SK-N-SH treated with all-trans-retinoic acid at 6 μM for 48 hours (cell line): ENCODE measurements at regions not wholly inside any gene's neighbourhood (a gene's known extent, or its start where the extent isn't known, plus 50 kb on each side); places are given as distances from the start of the nearest gene placed in this dataset.
A peak's percentile ranks its signal among the peaks of the same experiment; 100 is the strongest.

Source experiments
- ATAC-seq: fragments of 200-7000 bp; cut with Tn5 transposase; 3 replicates; pipeline ENCODE4 v1.9.1; 2020; ENCODE audit warnings: mild to moderate bottlenecking, moderate library complexity
- ARNTL ChIP-seq: fragments of 450-650 bp; formaldehyde crosslinking; IDR thresholded peaks from 2 replicates; pipeline ENCODE4 v1.5.0; 2020; ENCODE audit warnings: low read depth, mild to moderate bottlenecking, moderate library complexity, borderline replicate concordance
- BACH2 ChIP-seq: fragments of 250-450 bp; sonication (Bioruptor Pico); IDR thresholded peaks from 2 replicates; pipeline ENCODE4 v1.9.0; 2021; ENCODE audit warnings: mild to moderate bottlenecking, borderline replicate concordance
- ESRRG ChIP-seq: fragments of 250-450 bp; sonication (Bioruptor Pico); IDR thresholded peaks from 2 replicates; pipeline ENCODE4 v1.6.1; 2021; ENCODE audit warnings: mild to moderate bottlenecking
- ISL1 ChIP-seq: fragments of 250-450 bp; sonication (Bioruptor Pico); IDR thresholded peaks from 2 replicates; pipeline ENCODE4 v2.1.2; 2022; ENCODE audit warnings: mild to moderate bottlenecking, moderate library complexity
- OSR1 ChIP-seq: fragments of 250-450 bp; sonication (Bioruptor Pico); IDR thresholded peaks from 2 replicates; pipeline ENCODE4 v1.8.0; 2022; ENCODE audit warnings: moderate library complexity, mild to moderate bottlenecking, inconsistent platforms
- PPARA ChIP-seq: fragments of 250-450 bp; sonication (Bioruptor Pico); IDR thresholded peaks from 2 replicates; pipeline ENCODE4 v1.5.0; 2020; ENCODE audit warnings: mild to moderate bottlenecking, borderline replicate concordance
- RARB ChIP-seq: fragments of 250-450 bp; sonication (Bioruptor Pico); IDR thresholded peaks from 2 replicates; pipeline ENCODE4 v1.8.0; 2021; ENCODE audit warnings: mild to moderate bottlenecking, moderate library complexity
- SNAI2 ChIP-seq: fragments of 250-450 bp; sonication (Bioruptor Pico); IDR thresholded peaks from 2 replicates; pipeline ENCODE4 v1.5.0; 2020; ENCODE audit warnings: mild to moderate bottlenecking, moderate library complexity
- TCF4 ChIP-seq: fragments of 250-450 bp; sonication (Bioruptor Pico); IDR thresholded peaks from 2 replicates; pipeline ENCODE4 v1.8.0; 2021; ENCODE audit warnings: mild to moderate bottlenecking, moderate library complexity, borderline replicate concordance
- TOX ChIP-seq: fragments of 250-450 bp; sonication (Bioruptor Pico); IDR thresholded peaks from 2 replicates; pipeline ENCODE4 v1.8.0; 2021; ENCODE audit warnings: mild to moderate bottlenecking, moderate library complexity, borderline replicate concordance
- ZC3H10 ChIP-seq: fragments of 250-450 bp; sonication (Bioruptor Pico); IDR thresholded peaks from 2 replicates; pipeline ENCODE4 v1.5.1; 2021; ENCODE audit warnings: mild to moderate bottlenecking, moderate library complexity
- ZFP3 ChIP-seq: fragments of 250-450 bp; sonication (Bioruptor Pico); IDR thresholded peaks from 2 replicates; pipeline ENCODE4 v1.5.0; 2020; ENCODE audit warnings: mild to moderate bottlenecking, moderate library complexity
- ZFP30 ChIP-seq: fragments of 450-650 bp; formaldehyde crosslinking; IDR thresholded peaks from 2 replicates; pipeline ENCODE4 v1.5.0; 2022; ENCODE audit warnings: mild to moderate bottlenecking, moderate library complexity
- ZNF565 ChIP-seq: fragments of 450-650 bp; formaldehyde crosslinking; conservative IDR thresholded peaks from 2 replicates; pipeline ENCODE4 v1.5.0; 2020; ENCODE audit warnings: low read depth, mild to moderate bottlenecking, moderate library complexity
- ZNF70 ChIP-seq: fragments of 450-650 bp; formaldehyde crosslinking; IDR thresholded peaks from 2 replicates; pipeline ENCODE4 v1.5.0; 2020; ENCODE audit warnings: mild to moderate bottlenecking, moderate library complexity
- ZNF8 ChIP-seq: fragments of 450-650 bp; formaldehyde crosslinking; IDR thresholded peaks from 2 replicates; pipeline ENCODE4 v1.5.0; 2020; ENCODE audit warnings: mild to moderate bottlenecking, moderate library complexity
- TF ChIP-seq, protein P1 (sequence below): fragments of 250-450 bp; sonication (Bioruptor Pico); IDR thresholded peaks from 2 replicates; pipeline ENCODE4 v1.8.0; 2020; ENCODE audit warnings: mild to moderate bottlenecking, moderate library complexity, borderline replicate concordance
- TF ChIP-seq, protein P2 (sequence below): fragments of 250-450 bp; sonication (Bioruptor Pico); IDR thresholded peaks from 2 replicates; pipeline ENCODE4 v1.5.1; 2021; ENCODE audit warnings: mild to moderate bottlenecking, moderate library complexity
- TF ChIP-seq, protein P3 (sequence below): fragments of 250-450 bp; sonication (Bioruptor Pico); IDR thresholded peaks from 2 replicates; pipeline ENCODE4 v1.5.0; 2020; ENCODE audit warnings: mild to moderate bottlenecking, moderate library complexity
- TF ChIP-seq, protein P4 (sequence below): fragments of 250-450 bp; sonication (Bioruptor Pico); IDR thresholded peaks from 2 replicates; pipeline ENCODE4 v1.8.0; 2021; ENCODE audit warnings: low read depth, mild to moderate bottlenecking, moderate library complexity, borderline replicate concordance

DNA sequence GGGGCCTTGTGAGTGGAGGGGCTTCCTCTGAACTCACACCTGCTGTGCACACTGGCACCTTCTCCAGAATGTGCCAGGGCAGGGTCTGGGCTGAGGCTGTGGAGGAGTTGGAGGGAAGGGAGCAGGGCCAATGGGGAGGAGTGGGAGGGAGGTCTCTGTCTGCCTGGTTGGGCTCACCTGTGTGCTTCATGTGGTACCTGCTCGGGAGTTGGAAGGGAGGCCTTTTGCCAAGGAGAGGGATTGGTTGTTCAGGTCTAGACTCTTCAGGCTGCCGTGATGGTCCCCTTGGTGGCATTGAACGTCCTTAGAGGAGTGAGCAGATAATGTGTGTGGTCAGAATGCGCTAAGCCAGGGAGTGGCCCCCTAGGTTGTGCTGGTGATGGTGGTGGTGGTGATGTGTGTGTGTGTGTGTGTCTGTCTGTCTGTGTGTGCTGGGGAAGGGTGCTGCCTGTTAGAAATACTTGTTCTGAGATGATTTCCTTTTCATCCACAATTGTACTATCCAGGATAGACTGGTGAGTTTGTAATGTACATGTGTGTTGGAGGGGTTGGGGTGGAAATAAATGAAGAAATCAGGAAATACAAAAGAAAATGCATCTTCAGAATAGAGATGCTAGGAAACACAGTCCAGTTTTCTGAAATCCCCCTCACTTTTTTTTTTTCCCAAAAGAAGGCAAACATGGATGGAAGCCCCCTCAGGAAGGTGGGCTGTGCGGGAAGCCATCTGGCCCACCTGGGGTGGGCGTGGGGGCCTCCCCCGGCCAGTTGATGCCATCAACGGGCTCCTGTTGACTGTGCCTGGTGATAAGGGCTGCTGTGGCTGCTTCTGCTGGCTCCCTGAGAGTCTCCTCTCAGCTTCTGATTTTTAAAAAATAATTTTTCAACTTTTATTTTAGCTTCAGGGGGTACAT lies 140.5 kb upstream of the ZNF536 start (continued):
- TF ChIP-seq PPARA (CRISPR knock-in tag) (no peak), RARB (no peak), ZFP30 (CRISPR knock-in tag) (no peak), ESRRG (CRISPR knock-in tag) (no peak), OSR1 (no peak), ARNTL (CRISPR knock-in tag) (no peak), TCF4 (CRISPR knock-in tag) (no peak), ZFP3 (CRISPR knock-in tag) (no peak)
- TF ChIP-seq, protein P1, sequence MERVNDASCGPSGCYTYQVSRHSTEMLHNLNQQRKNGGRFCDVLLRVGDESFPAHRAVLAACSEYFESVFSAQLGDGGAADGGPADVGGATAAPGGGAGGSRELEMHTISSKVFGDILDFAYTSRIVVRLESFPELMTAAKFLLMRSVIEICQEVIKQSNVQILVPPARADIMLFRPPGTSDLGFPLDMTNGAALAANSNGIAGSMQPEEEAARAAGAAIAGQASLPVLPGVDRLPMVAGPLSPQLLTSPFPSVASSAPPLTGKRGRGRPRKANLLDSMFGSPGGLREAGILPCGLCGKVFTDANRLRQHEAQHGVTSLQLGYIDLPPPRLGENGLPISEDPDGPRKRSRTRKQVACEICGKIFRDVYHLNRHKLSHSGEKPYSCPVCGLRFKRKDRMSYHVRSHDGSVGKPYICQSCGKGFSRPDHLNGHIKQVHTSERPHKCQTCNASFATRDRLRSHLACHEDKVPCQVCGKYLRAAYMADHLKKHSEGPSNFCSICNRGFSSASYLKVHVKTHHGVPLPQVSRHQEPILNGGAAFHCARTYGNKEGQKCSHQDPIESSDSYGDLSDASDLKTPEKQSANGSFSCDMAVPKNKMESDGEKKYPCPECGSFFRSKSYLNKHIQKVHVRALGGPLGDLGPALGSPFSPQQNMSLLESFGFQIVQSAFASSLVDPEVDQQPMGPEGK (CRISPR knock-in tag): no peak
- TF ChIP-seq, protein P2, sequence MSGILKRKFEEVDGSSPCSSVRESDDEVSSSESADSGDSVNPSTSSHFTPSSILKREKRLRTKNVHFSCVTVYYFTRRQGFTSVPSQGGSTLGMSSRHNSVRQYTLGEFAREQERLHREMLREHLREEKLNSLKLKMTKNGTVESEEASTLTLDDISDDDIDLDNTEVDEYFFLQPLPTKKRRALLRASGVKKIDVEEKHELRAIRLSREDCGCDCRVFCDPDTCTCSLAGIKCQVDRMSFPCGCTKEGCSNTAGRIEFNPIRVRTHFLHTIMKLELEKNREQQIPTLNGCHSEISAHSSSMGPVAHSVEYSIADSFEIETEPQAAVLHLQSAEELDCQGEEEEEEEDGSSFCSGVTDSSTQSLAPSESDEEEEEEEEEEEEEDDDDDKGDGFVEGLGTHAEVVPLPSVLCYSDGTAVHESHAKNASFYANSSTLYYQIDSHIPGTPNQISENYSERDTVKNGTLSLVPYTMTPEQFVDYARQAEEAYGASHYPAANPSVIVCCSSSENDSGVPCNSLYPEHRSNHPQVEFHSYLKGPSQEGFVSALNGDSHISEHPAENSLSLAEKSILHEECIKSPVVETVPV: no peak

DNA sequence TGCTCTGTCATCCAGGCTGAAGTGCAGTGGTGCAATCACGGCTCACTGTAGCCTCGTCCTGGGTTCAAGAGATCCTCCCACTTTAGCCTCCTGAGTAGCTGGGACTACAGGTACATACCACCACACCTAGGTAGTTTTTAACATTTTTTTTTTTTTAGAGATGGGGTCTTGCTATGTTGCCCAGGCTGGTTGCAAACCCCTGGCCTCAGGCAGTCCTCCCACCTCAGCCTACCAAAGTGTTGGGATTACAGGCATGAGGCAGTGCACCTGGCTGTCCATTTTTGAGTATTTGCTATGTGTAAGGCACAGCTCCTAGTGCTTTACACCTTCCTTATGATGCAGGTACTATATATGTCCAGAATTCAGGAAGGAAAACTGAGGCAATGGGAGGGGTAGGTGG lies 138.8 kb upstream of the ZNF536 start:
- no peak for ATAC-seq
- TF ChIP-seq BACH2 (CRISPR knock-in tag) (no peak), RARB (no peak)

DNA sequence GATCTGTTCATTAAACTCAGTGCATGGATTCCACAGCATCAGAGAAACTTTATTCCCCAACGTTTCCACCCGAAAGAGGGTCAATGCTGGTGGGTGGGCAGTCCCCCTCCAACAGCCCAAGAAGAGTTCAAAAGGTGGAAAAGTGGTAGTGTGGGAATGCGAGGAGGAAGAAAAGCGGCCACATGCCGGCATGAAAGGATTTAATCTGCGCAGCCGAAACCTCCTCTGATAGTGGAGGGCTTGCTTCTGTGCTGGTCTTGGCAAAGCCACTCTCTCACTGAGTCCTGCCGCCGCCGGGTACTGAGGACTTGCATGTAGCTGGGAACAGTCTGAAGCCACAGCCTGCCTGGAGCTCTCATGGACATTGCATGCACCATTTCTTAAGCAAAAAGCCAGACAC lies 136.2 kb upstream of the ZNF536 start:
- TF ChIP-seq RARB (no peak), BACH2 (CRISPR knock-in tag) (no peak), ZNF565 (no peak), ISL1 (CRISPR knock-in tag) (no peak), TCF4 (CRISPR knock-in tag) (no peak), ZC3H10 (CRISPR knock-in tag) (no peak)
- TF ChIP-seq, protein P3, sequence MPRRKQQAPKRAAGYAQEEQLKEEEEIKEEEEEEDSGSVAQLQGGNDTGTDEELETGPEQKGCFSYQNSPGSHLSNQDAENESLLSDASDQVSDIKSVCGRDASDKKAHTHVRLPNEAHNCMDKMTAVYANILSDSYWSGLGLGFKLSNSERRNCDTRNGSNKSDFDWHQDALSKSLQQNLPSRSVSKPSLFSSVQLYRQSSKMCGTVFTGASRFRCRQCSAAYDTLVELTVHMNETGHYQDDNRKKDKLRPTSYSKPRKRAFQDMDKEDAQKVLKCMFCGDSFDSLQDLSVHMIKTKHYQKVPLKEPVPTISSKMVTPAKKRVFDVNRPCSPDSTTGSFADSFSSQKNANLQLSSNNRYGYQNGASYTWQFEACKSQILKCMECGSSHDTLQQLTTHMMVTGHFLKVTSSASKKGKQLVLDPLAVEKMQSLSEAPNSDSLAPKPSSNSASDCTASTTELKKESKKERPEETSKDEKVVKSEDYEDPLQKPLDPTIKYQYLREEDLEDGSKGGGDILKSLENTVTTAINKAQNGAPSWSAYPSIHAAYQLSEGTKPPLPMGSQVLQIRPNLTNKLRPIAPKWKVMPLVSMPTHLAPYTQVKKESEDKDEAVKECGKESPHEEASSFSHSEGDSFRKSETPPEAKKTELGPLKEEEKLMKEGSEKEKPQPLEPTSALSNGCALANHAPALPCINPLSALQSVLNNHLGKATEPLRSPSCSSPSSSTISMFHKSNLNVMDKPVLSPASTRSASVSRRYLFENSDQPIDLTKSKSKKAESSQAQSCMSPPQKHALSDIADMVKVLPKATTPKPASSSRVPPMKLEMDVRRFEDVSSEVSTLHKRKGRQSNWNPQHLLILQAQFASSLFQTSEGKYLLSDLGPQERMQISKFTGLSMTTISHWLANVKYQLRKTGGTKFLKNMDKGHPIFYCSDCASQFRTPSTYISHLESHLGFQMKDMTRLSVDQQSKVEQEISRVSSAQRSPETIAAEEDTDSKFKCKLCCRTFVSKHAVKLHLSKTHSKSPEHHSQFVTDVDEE (CRISPR knock-in tag): no peak
- TF ChIP-seq, protein P4, sequence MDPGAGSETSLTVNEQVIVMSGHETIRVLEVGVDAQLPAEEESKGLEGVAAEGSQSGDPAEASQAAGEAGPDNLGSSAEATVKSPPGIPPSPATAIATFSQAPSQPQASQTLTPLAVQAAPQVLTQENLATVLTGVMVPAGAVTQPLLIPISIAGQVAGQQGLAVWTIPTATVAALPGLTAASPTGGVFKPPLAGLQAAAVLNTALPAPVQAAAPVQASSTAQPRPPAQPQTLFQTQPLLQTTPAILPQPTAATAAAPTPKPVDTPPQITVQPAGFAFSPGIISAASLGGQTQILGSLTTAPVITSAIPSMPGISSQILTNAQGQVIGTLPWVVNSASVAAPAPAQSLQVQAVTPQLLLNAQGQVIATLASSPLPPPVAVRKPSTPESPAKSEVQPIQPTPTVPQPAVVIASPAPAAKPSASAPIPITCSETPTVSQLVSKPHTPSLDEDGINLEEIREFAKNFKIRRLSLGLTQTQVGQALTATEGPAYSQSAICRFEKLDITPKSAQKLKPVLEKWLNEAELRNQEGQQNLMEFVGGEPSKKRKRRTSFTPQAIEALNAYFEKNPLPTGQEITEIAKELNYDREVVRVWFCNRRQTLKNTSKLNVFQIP (CRISPR knock-in tag): no peak

DNA sequence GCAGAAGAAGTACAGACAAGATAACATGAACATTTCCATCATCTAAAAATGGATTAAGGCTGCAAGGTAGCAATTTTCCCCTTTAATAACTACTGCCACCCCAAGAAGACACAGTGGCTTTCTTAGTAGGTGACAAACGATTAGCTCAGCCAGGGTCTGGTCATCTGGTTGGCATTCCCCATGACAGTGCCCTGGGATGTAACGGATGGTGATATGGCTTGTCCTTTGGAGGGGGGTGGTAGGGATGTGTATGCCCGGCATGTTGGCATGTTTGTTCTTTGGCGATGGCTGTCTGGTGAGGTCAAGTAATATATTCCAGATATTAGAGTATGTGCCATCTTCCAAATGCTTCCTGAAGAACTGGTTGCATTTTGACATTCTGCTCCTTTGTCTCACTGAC lies 135.6 kb upstream of the ZNF536 start:
- 0 out of 2 replicates have a peak, but pooled peaks have one; percentile 22 for TF ChIP-seq SNAI2 (CRISPR knock-in tag)
- no peak for TF ChIP-seq ZNF8
- TF ChIP-seq, all 23 proteins: peak for 1
- ATAC-seq: no peak

More for the DNA sequence above, 136.2 kb upstream of the ZNF536 start:
- ATAC-seq: no peak

DNA sequence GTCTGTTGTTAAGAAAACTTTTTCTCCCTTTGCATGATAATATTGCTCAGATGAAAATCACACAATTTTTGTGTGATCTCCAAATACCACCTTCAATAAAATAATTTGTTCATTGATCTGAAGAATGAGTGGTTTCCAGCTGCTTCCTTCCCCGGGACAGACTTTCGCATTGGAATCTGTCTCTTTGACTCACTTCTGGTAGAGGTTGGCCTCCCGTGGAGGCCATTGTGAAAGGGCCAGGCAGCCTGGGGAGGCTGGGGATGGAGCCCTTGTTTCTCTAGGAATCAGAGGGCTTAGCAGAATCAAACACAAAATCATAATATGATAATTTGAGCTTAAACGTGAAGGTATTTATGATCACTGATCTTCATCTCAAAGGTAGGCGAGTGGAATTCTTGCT lies 135.0 kb upstream of the ZNF536 start:
- ATAC-seq: no peak
- no peak for TF ChIP-seq TCF4 (CRISPR knock-in tag)
- TF ChIP-seq OSR1: no peak
- TF ChIP-seq PPARA (CRISPR knock-in tag): no peak
- TF ChIP-seq, protein P4 (CRISPR knock-in tag): no peak
- TF ChIP-seq TOX (CRISPR knock-in tag): no peak
- TF ChIP-seq, protein P1 (CRISPR knock-in tag): no peak
- TF ChIP-seq, protein P2: no peak
- TF ChIP-seq BACH2 (CRISPR knock-in tag): no peak
- TF ChIP-seq ZC3H10 (CRISPR knock-in tag): no peak
- TF ChIP-seq ZFP3 (CRISPR knock-in tag): no peak
- TF ChIP-seq ZNF70 (CRISPR knock-in tag): no peak
